ENCODE measurements at regions not wholly inside any gene's neighbourhood (a gene's known extent, or its start where the extent isn't known, plus 50 kb on each side); places are given as distances from the start of the nearest gene placed in this dataset.

DNA sequence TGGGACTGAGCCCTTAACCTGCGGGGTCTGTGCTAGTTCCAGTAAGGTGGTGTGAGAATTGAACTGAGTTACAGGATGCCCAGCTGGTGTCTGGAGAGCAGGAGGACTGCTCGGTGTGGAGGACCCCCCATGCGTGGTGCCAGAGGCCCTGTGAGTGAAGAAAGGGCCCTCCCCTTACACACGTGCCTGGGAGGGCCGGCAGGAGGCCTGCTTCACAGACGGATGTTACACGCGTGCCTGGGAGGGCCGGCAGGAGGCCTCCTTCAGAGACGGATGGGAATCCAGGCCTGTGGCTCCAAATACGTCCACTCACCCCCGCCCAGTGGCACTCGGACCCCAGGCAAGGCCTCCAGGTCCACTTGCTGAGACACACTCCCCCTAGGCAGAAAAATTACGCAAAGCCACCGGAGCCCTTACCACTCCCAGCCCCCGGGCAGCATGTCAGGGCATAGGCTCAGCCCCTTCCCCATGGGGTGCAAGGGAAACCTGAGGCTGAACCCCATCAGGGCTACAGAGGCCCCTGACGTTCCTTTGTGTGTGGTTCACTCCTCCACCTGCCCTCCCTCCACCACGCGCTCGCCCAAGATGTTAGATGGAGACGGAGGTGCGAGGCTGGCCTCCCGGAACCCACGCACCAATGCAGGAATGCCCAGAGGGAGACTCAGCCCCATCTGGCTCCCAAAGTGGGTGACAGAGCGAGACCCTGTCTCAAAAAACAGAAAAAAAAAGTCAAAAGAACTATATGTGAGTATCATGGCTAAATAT is 227.8 kb downstream of the BRD1 start:
- Histone ChIP-seq H3K36me3 (ENCODE audit: control insufficient read depth, insufficient read depth, low read length) (no peaks in the 10 kb centered on the region), H3K4me3 (ENCODE audit: low read depth in 2 of 2, low read length in 2 of 2) (no peak overlapping the region), H3K27me3 (ENCODE audit: control insufficient read depth, insufficient read depth, low read length) (no peaks in the 10 kb centered on the region), H3K27ac (ENCODE audit: low read length) (no peak overlapping the region), H3K9me3 (ENCODE audit: control insufficient read depth, insufficient read depth, low read depth, low read length) (no peaks in the 10 kb centered on the region; the same call in 1 of the 2 replicates), H3K4me1 (ENCODE audit: control insufficient read depth, insufficient read depth, low read length) (no peaks in the 10 kb centered on the region)
- ATAC-seq (no peak), DNase-seq (ENCODE audit: low read depth, low spot score) (no peak)
- ChIA-PET CTCF (no interaction called here), POLR2A (no interaction called here)
- BruUV-seq (replicated peaks) = no TSS peak
- intact Hi-C loops (cut with micrococcal nuclease; ENCODE audit: unreplicated experiment) = no loop called here
- in situ Hi-C loops (cut with HindIII; ENCODE audit: low pct_unique_long_range_greater_than_20kb, low sequenced_read_pairs) = no loop called here
- TF ChIP-seq SIN3A (IDR thresholded peaks at IDR 0.05; ENCODE audit: borderline replicate concordance, insufficient read depth, low read depth, low read length) (no peak), CTCF (IDR thresholded peaks at IDR 0.05) (no peak), POLR2AphosphoS5 (IDR thresholded peaks at IDR 0.05; ENCODE audit: low read depth, low read length) (no peak), TCF7L2 (IDR thresholded peaks at IDR 0.05; ENCODE audit: low read depth, low read length) (no peak)
- TF ChIP-seq, protein P1, sequence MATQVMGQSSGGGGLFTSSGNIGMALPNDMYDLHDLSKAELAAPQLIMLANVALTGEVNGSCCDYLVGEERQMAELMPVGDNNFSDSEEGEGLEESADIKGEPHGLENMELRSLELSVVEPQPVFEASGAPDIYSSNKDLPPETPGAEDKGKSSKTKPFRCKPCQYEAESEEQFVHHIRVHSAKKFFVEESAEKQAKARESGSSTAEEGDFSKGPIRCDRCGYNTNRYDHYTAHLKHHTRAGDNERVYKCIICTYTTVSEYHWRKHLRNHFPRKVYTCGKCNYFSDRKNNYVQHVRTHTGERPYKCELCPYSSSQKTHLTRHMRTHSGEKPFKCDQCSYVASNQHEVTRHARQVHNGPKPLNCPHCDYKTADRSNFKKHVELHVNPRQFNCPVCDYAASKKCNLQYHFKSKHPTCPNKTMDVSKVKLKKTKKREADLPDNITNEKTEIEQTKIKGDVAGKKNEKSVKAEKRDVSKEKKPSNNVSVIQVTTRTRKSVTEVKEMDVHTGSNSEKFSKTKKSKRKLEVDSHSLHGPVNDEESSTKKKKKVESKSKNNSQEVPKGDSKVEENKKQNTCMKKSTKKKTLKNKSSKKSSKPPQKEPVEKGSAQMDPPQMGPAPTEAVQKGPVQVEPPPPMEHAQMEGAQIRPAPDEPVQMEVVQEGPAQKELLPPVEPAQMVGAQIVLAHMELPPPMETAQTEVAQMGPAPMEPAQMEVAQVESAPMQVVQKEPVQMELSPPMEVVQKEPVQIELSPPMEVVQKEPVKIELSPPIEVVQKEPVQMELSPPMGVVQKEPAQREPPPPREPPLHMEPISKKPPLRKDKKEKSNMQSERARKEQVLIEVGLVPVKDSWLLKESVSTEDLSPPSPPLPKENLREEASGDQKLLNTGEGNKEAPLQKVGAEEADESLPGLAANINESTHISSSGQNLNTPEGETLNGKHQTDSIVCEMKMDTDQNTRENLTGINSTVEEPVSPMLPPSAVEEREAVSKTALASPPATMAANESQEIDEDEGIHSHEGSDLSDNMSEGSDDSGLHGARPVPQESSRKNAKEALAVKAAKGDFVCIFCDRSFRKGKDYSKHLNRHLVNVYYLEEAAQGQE (IDR thresholded peaks at IDR 0.05; ENCODE audit: insufficient read depth in 1 of 2, low read depth in 2 of 2, low read length in 1 of 2) = no peak

DNA sequence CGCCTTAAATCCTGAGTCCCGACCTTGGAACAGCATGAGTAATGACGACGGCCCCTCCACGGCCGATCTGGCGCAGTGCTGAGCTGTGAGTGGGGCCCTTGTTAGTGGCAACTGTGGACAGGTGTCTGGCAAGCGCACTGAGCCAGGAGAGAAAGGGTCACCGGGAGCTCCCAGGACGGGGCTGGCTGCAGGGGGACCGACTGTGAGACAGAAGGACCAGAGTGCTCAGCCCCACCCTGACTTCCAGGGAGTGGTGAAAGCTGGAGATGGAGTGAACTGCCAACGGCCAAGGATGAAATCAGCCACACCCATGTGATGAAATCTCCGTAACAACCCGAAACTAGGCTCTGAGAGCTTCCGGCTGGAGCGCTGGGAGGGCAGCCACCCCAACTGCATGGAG is 228.6 kb downstream of the BRD1 start:
- ChIA-PET CTCF (no interaction called here), POLR2A (no interaction called here)
- no peak for TF ChIP-seq CTCF (IDR thresholded peaks at IDR 0.05)
- TF ChIP-seq, protein P1 (IDR thresholded peaks at IDR 0.05; ENCODE audit: insufficient read depth in 1 of 2, low read depth in 2 of 2, low read length in 1 of 2) = no peak
- no peak for TF ChIP-seq SIN3A (IDR thresholded peaks at IDR 0.05; ENCODE audit: borderline replicate concordance, insufficient read depth, low read depth, low read length)
- no peak for TF ChIP-seq POLR2AphosphoS5 (IDR thresholded peaks at IDR 0.05; ENCODE audit: low read depth, low read length)
- TF ChIP-seq TCF7L2 (IDR thresholded peaks at IDR 0.05; ENCODE audit: low read depth, low read length) = no peak
- in situ Hi-C loops (cut with HindIII; ENCODE audit: low pct_unique_long_range_greater_than_20kb, low sequenced_read_pairs) = no loop called here
- no peaks in the 10 kb centered on the region for H3K36me3 ChIP-seq (ENCODE audit: control insufficient read depth, insufficient read depth, low read length)
- DNase-seq (ENCODE audit: low read depth, low spot score) (no peak), ATAC-seq (no peak)
- no peaks in the 10 kb centered on the region for H3K9me3 ChIP-seq (ENCODE audit: control insufficient read depth, insufficient read depth, low read depth, low read length)
- intact Hi-C loops (cut with micrococcal nuclease; ENCODE audit: unreplicated experiment) = no loop called here
- no peak overlapping the region for H3K4me3 ChIP-seq (ENCODE audit: low read depth in 2 of 2, low read length in 2 of 2)
- no TSS peak for BruUV-seq (replicated peaks)
- H3K27ac ChIP-seq (ENCODE audit: low read length) = no peak overlapping the region
- H3K27me3 ChIP-seq (ENCODE audit: control insufficient read depth, insufficient read depth, low read length) = no peaks in the 10 kb centered on the region
- H3K4me1 ChIP-seq (ENCODE audit: control insufficient read depth, insufficient read depth, low read length) = no peaks in the 10 kb centered on the region

Measured in Panc1 (cell line).